Ureter (tissue), 1 donor: ENCODE measurements at regions not wholly inside any gene's neighbourhood (a gene's known extent, or its start where the extent isn't known, plus 50 kb on each side); places are given as distances from the start of the nearest gene placed in this dataset.

Experiments
- DNase-seq: peaks from one replicate; pipeline ENCODE4 v3.0.0-alpha.2; 2020; ENCODE audit warnings: low spot score
- donor health status: DM: yes; HTN: yes; CAD: no.

- no peak for DNase-seq
Observed at GRCh38 chr2:4576075-4576474, 872.7 kb downstream of the DCDC2C start.

- no peak for DNase-seq
Observed at GRCh38 chr2:4579977-4580376, 876.6 kb downstream of the DCDC2C start.

- no peak for DNase-seq
Observed at GRCh38 chr2:4585057-4585635, 881.8 kb downstream of the DCDC2C start.

GRCh38 chr2:4588606-4589005 lies 885.2 kb downstream of the DCDC2C start:
- DNase-seq: no peak

GRCh38 chr2:4591261-4591660 lies 887.9 kb downstream of the DCDC2C start:
- no peak for DNase-seq

GRCh38 chr2:4597400-4597799 lies 894.0 kb downstream of the DCDC2C start:
- DNase-seq: no peak

- no peak for DNase-seq
Observed at GRCh38 chr2:4604767-4605166, 901.4 kb downstream of the DCDC2C start.

- DNase-seq: no peak
Observed at GRCh38 chr2:4618141-4618540, 914.8 kb downstream of the DCDC2C start.

- no peak for DNase-seq
Observed at GRCh38 chr2:4618630-4619228, 915.4 kb downstream of the DCDC2C start.

- DNase-seq: no peak
Observed at GRCh38 chr2:4628998-4629501, 925.7 kb downstream of the DCDC2C start.

- DNase-seq: no peak
Observed at GRCh38 chr2:4635289-4635688, 931.9 kb downstream of the DCDC2C start.

GRCh38 chr2:4653991-4654390 lies 950.6 kb downstream of the DCDC2C start:
- DNase-seq: no peak

GRCh38 chr2:4656326-4656725 lies 953.0 kb downstream of the DCDC2C start:
- no peak for DNase-seq

- DNase-seq: no peak
Observed at GRCh38 chr2:4662161-4662779, 958.9 kb downstream of the DCDC2C start.

- no peak for DNase-seq
Observed at GRCh38 chr2:4668381-4668780, 965.0 kb downstream of the DCDC2C start.

GRCh38 chr2:4670331-4670730 lies 967.0 kb downstream of the DCDC2C start:
- DNase-seq: no peak

- no peak for DNase-seq
Observed at GRCh38 chr2:4673025-4673489, 969.7 kb downstream of the DCDC2C start.

GRCh38 chr2:4674007-4674406 lies 970.6 kb downstream of the DCDC2C start:
- DNase-seq: no peak

- DNase-seq: no peak
Observed at GRCh38 chr2:4675295-4675694, 971.9 kb downstream of the DCDC2C start.

GRCh38 chr2:4678927-4679326 lies 975.6 kb downstream of the DCDC2C start:
- no peak for DNase-seq

- DNase-seq: no peak
Observed at GRCh38 chr2:4679391-4679790, 976.0 kb downstream of the DCDC2C start.

- DNase-seq: no peak
Observed at GRCh38 chr2:4684921-4685320, 981.5 kb downstream of the DCDC2C start.

- no peak for DNase-seq
Observed at GRCh38 chr2:4690913-4691312, 987.5 kb downstream of the DCDC2C start.
